ENCODE measurements at regions not wholly inside any gene's neighbourhood (a gene's known extent, or its start where the extent isn't known, plus 50 kb on each side); places are given as distances from the start of the nearest gene placed in this dataset.

DNA sequence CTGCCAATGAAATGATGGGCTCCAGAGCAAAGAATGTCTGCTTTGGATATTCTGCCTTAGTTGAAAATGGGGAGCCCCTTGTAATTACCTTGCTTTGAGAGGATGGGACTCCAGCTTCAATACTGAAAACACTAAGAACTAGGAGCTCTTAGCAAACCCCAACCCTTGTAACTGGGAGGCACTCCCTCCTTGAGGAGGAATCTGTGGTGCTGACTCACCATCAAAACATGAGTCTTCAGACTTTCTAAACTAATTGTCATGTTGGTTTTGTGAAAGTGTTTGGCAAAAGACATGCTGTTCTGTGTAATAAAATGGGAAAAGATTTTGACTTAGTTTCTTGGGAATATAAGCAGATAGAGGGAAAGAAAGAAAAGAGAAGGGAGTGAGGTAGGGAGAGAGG lies 91.9 kb upstream of the PTPRD start (continued):
- TF ChIP-seq, protein P1, sequence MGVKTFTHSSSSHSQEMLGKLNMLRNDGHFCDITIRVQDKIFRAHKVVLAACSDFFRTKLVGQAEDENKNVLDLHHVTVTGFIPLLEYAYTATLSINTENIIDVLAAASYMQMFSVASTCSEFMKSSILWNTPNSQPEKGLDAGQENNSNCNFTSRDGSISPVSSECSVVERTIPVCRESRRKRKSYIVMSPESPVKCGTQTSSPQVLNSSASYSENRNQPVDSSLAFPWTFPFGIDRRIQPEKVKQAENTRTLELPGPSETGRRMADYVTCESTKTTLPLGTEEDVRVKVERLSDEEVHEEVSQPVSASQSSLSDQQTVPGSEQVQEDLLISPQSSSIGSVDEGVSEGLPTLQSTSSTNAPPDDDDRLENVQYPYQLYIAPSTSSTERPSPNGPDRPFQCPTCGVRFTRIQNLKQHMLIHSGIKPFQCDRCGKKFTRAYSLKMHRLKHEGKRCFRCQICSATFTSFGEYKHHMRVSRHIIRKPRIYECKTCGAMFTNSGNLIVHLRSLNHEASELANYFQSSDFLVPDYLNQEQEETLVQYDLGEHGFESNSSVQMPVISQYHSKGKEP (tag by site-specific recombination; IDR thresholded peaks at IDR 0.05), result no peak
- TF ChIP-seq ELK4 (IDR thresholded peaks at IDR 0.05; ENCODE audit: borderline replicate concordance, low read depth, low read length), result no peak
- no peak for TF ChIP-seq ZNF404 (tag by site-specific recombination; IDR thresholded peaks at IDR 0.05)
- TF ChIP-seq ZNF366 (tag by site-specific recombination; conservative IDR thresholded peaks at IDR 0.05), result no peak

DNA sequence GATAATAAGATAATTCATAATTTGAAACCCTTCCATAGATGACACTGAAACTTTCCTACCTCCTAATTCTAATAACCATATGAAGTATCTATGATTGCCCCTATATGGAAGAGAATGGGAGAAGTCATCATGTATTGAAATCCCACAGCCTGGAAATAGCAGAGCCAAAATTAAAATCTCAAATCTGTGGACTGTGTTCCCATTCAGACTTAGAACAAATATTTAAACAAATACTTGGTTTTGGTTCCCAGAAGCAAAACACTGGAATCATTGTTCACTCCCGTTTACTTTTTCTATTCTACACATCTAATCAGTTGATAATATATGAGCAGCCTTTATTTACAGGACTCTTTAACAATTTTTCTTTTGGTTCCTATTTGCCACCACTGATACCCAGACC lies 92.6 kb upstream of the PTPRD start:
- no peaks in the 10 kb centered on the region for H3K4me1 ChIP-seq (ENCODE audit: control insufficient read depth, insufficient read depth, low read length)
- ChIA-PET CTCF (interaction anchor here (0.6 kb wide), 1 partner anchor 367 kb away, joined by 6 read pairs; no protein-coding TSS in a partner anchor), POLR2A (no interaction called here)
- H3K9me3 ChIP-seq (ENCODE audit: control insufficient read depth, insufficient read depth, low read depth, low read length), result no peaks in the 10 kb centered on the region
- H3K4me3 ChIP-seq (ENCODE audit: low read depth, low read length), result no peak overlapping the region
- no peaks in the 10 kb centered on the region for H3K36me3 ChIP-seq (ENCODE audit: control insufficient read depth in 2 of 2, insufficient read depth in 1 of 2, low read length in 2 of 2)
- TF ChIP-seq SP3 (tag by site-specific recombination; IDR thresholded peaks at IDR 0.05), result no peak
- TF ChIP-seq ZNF610 (tag by site-specific recombination; IDR thresholded peaks at IDR 0.05; ENCODE audit: borderline replicate concordance), result no peak
- TF ChIP-seq HOXD13 (CRISPR knock-in tag; IDR thresholded peaks at IDR 0.05; ENCODE audit: borderline replicate concordance), result no peak
- TF ChIP-seq ZNF155 (tag by site-specific recombination; IDR thresholded peaks at IDR 0.05), result no peak
- no peak for TF ChIP-seq TRIM28 (IDR thresholded peaks at IDR 0.05; ENCODE audit: borderline replicate concordance, low read length)
- no peak overlapping the region for H3K27ac ChIP-seq (ENCODE audit: extremely low read depth, low read depth, low read length)

DNA sequence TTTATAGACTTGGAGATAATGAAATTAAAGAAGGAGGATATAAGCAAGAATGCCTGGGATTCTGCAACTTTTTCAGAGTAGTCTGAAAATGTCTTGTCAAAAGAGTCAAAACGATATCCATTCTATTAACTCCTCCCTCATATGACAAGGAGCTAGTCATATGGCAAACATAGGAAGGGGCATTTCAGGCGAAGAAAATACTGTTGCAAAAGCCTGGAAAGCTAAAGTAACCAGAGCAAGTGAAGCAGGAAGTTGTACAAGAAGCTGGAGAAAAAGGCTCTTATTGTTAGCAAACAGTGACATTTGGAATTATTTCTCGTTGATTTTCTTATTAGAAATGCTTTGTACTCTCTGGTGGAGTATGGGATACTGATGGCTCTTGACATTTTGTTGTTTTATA lies 94.0 kb upstream of the PTPRD start:
- no peaks in the 10 kb centered on the region for H3K9me3 ChIP-seq (ENCODE audit: control insufficient read depth, insufficient read depth, low read depth, low read length)
- no peaks in the 10 kb centered on the region for H3K4me1 ChIP-seq (ENCODE audit: control insufficient read depth, insufficient read depth, low read length)
- POLR2A ChIA-PET, result no interaction called here
- CTCF ChIA-PET, result no interaction called here
- no peak overlapping the region for H3K4me3 ChIP-seq (ENCODE audit: low read depth, low read length)
- no peaks in the 10 kb centered on the region for H3K36me3 ChIP-seq (ENCODE audit: control insufficient read depth in 2 of 2, insufficient read depth in 1 of 2, low read length in 2 of 2)
- no peak overlapping the region for H3K27ac ChIP-seq (ENCODE audit: extremely low read depth, low read depth, low read length)
- TF ChIP-seq ZNF548 (tag by site-specific recombination; IDR thresholded peaks at IDR 0.05) (no peak), ZNF501 (tag by site-specific recombination; IDR thresholded peaks at IDR 0.05) (no peak), HOXD13 (CRISPR knock-in tag; IDR thresholded peaks at IDR 0.05; ENCODE audit: borderline replicate concordance) (no peak), ZNF292 (tag by site-specific recombination; IDR thresholded peaks at IDR 0.05; ENCODE audit: borderline replicate concordance, low read depth) (no peak), ZNF174 (tag by site-specific recombination; IDR thresholded peaks at IDR 0.05) (no peak), ZNF37A (tag by site-specific recombination; IDR thresholded peaks at IDR 0.05) (no peak), ZNF157 (tag by site-specific recombination; IDR thresholded peaks at IDR 0.05) (no peak), ZNF404 (tag by site-specific recombination; IDR thresholded peaks at IDR 0.05) (no peak), ZNF274 (IDR thresholded peaks at IDR 0.05; ENCODE audit: low read length) (no peak), ZNF274 (tag by site-specific recombination; IDR thresholded peaks at IDR 0.05; ENCODE audit: borderline replicate concordance) (no peak), ZNF558 (tag by site-specific recombination; IDR thresholded peaks at IDR 0.05) (no peak), ZIC2 (tag by site-specific recombination; IDR thresholded peaks at IDR 0.05) (no peak), ZNF580 (tag by site-specific recombination; IDR thresholded peaks at IDR 0.05) (no peak)

All from HEK293 (cell line).